HCT116 (cell line): ENCODE measurements at regions not wholly inside any gene's neighbourhood (a gene's known extent, or its start where the extent isn't known, plus 50 kb on each side); places are given as distances from the start of the nearest gene placed in this dataset.

Source experiments
- ATAC-seq: fragments of 200-7000 bp; cut with Tn5 transposase; 2 replicates; pipeline ENCODE4 v1.9.1; 2020; ENCODE audit warnings: mild to moderate bottlenecking, moderate library complexity
- BruUV-seq: library from RNA; stranded (reverse); fragments of 400-500 nt; replicated peaks from 2 replicates; lab custom pipeline; 2021; lab: Mats Ljungman, UMichigan
- CTCF ChIA-PET: fragments of 300-600 bp; sonication (Branson Sonifier 250); formaldehyde crosslinking; loops from one replicate; lab custom pipeline; 2021; ENCODE audit warnings: antibody characterized with exemption; lab: Charles Lee
- POLR2A ChIA-PET: fragments of 300-600, 350-600 bp; sonication (Branson Sonifier 250); formaldehyde crosslinking; loops from one replicate; lab custom pipeline; 2021; ENCODE audit warnings: antibody characterized with exemption; lab: Charles Lee
- RAD21 ChIA-PET, 2 experiments: fragments of 300-600 bp; sonication (Branson Sonifier 250); formaldehyde crosslinking; loops; one replicate each; lab custom pipeline; 2023; ENCODE audit warnings: low total read pairs in 2 of 2; ENCODE audit not compliant: uncharacterized antibody in 2 of 2, unreplicated experiment in 2 of 2, low non-redundant PET in 1 of 2; lab: Charles Lee
- DNase-seq: peaks from one replicate; pipeline ENCODE4 v3.0.0-alpha.2; 2010; ENCODE audit warnings: low read depth, low spot score
- H2AFZ ChIP-seq: fragments of 200-600 bp; shearing (Covaris generic), sonication (generic); 2 replicates; pipeline ENCODE4 v1.6.1; 2017; ENCODE audit warnings: low read depth, mixed run types, mixed read lengths, antibody characterized with exemption, low read length; ENCODE audit not compliant: poor library complexity, severe bottlenecking
- H3K27ac ChIP-seq: 2 replicates; pipeline ENCODE4 v1.5.1; 2012; ENCODE audit warnings: low read depth, low read length
- H3K27me3 ChIP-seq: fragments of 200-600 bp; sonication (generic); 2 replicates; pipeline ENCODE4 v1.6.1; 2016; ENCODE audit warnings: mixed run types, low read length, mixed read lengths; ENCODE audit not compliant: insufficient read depth
- H3K36me3 ChIP-seq, 2 experiments: fragments of 200-500 bp in 1 of 2; fragments of 200-600 bp in 1 of 2; sonication (Bioruptor generic) in 1 of 2; sonication (generic) in 1 of 2; 2 replicates each; pipeline versions ENCODE4 v1.5.1 to v1.6.1; 2014 to 2016; ENCODE audit warnings: low read length in 2 of 2, inconsistent platforms in 1 of 2, mixed read lengths in 1 of 2, mixed run types in 1 of 2; ENCODE audit not compliant: insufficient read depth in 2 of 2, control insufficient read depth in 1 of 2
- H3K4me1 ChIP-seq, 2 experiments: fragments of 200-600 bp in 1 of 2; sonication (generic) in 1 of 2; 2 replicates each; pipeline versions ENCODE4 v1.5.1 to v1.6.1; 2012 to 2017; ENCODE audit warnings: low read length in 2 of 2, inconsistent platforms in 1 of 2, mild to moderate bottlenecking in 1 of 2, mixed read lengths in 1 of 2, mixed run types in 1 of 2, moderate library complexity in 1 of 2; ENCODE audit not compliant: insufficient read depth in 2 of 2, control insufficient read depth in 1 of 2
- H3K4me2 ChIP-seq: fragments of 200-600 bp; sonication (generic); 2 replicates; pipeline ENCODE4 v1.6.1; 2017; ENCODE audit warnings: mixed run types, low read length, mixed read lengths
- H3K4me3 ChIP-seq, 2 experiments: fragments of 200-600 bp in 1 of 2; sonication (generic) in 1 of 2; replicated peaks in 1 of 2; 2 replicates each; pipeline ENCODE4 v1.5.1; 2011 to 2016; ENCODE audit warnings: low read length in 2 of 2, control low read depth in 1 of 2, low read depth in 1 of 2, mild to moderate bottlenecking in 1 of 2, mixed read lengths in 1 of 2, mixed run types in 1 of 2
- H3K79me2 ChIP-seq: fragments of 200-600 bp; sonication (generic); 2 replicates; pipeline ENCODE4 v1.6.1; 2017; ENCODE audit warnings: mild to moderate bottlenecking, mixed run types, low read length, moderate library complexity, mixed read lengths; ENCODE audit not compliant: insufficient read depth
- H3K9ac ChIP-seq: fragments of 200-600 bp; sonication (generic); 2 replicates; pipeline ENCODE4 v1.6.1; 2016; ENCODE audit warnings: low read length, mixed read lengths
- H3K9me2 ChIP-seq: fragments of 200-600 bp; sonication (generic), shearing (Covaris generic); 2 replicates; pipeline ENCODE4 v1.6.1; 2017; ENCODE audit warnings: mixed run types, mild to moderate bottlenecking, moderate library complexity; ENCODE audit not compliant: insufficient read depth
- H3K9me3 ChIP-seq, 2 experiments: fragments of 200-500 bp in 1 of 2; fragments of 200-600 bp in 1 of 2; sonication (Bioruptor generic) in 1 of 2; sonication (generic) in 1 of 2; 2 replicates each; pipeline ENCODE4 v1.6.1; 2014 to 2017; ENCODE audit warnings: low read length in 2 of 2, mixed read lengths in 2 of 2, inconsistent platforms in 1 of 2, low read depth in 1 of 2, mild to moderate bottlenecking in 1 of 2, mixed run types in 1 of 2, moderate library complexity in 1 of 2; ENCODE audit not compliant: control insufficient read depth in 1 of 2, insufficient read depth in 1 of 2
- H4K20me1 ChIP-seq: fragments of 200-600 bp; sonication (generic), shearing (Covaris generic); 2 replicates; pipeline ENCODE4 v1.6.1; 2017; ENCODE audit warnings: mixed run types, mild to moderate bottlenecking, moderate library complexity; ENCODE audit not compliant: insufficient read depth
- CEBPB ChIP-seq: IDR thresholded peaks from 2 replicates; pipeline ENCODE4 v1.6.1; 2012; ENCODE audit warnings: low read depth
- EGR1 ChIP-seq: IDR thresholded peaks from 2 replicates; pipeline ENCODE4 v1.6.1; 2012; ENCODE audit warnings: low read depth
- ELF1 ChIP-seq: IDR thresholded peaks from 2 replicates; pipeline ENCODE4 v1.6.1; 2012; ENCODE audit warnings: low read depth, borderline replicate concordance
- EZH2phosphoT487 ChIP-seq: fragments of 200-600 bp; IDR thresholded peaks from 2 replicates; pipeline ENCODE4 v1.6.1; 2018; ENCODE audit warnings: antibody characterized with exemption, borderline replicate concordance
- FOSL1 ChIP-seq: IDR thresholded peaks from 2 replicates; pipeline ENCODE4 v1.6.1; 2012; ENCODE audit warnings: low read depth
- JUND ChIP-seq: IDR thresholded peaks from 2 replicates; pipeline ENCODE4 v1.6.1; 2012
- POLR2A ChIP-seq: IDR thresholded peaks from 2 replicates; pipeline ENCODE4 v1.7.0; 2011; ENCODE audit warnings: borderline replicate concordance; ENCODE audit not compliant: insufficient read depth, insufficient read length; ENCODE audit errors: extremely low read depth
- POLR2AphosphoS5 ChIP-seq: IDR thresholded peaks from 2 replicates; pipeline ENCODE4 v1.6.1; 2011; ENCODE audit warnings: mild to moderate bottlenecking, low read depth, low read length, moderate library complexity
- SIN3A ChIP-seq: IDR thresholded peaks from 2 replicates; pipeline ENCODE4 v1.6.1; 2012; ENCODE audit warnings: low read depth
- SP1 ChIP-seq: IDR thresholded peaks from 2 replicates; pipeline ENCODE4 v1.6.1; 2012; ENCODE audit warnings: low read depth
- SRF ChIP-seq: IDR thresholded peaks from 2 replicates; pipeline ENCODE4 v1.6.1; 2012; ENCODE audit warnings: low read depth
- TCF7L2 ChIP-seq: IDR thresholded peaks from 2 replicates; pipeline ENCODE4 v1.7.0; 2011; ENCODE audit warnings: borderline replicate concordance, inconsistent platforms; ENCODE audit not compliant: insufficient read depth, insufficient read length; ENCODE audit errors: extremely low read depth
- ZFX ChIP-seq: fragments of 450-650 bp; IDR thresholded peaks from 2 replicates; pipeline ENCODE4 v1.6.1; 2017
- ZNF274 ChIP-seq: fragments of 200-500 bp; sonication (Bioruptor generic); IDR thresholded peaks from 2 replicates; pipeline ENCODE4 v1.6.1; 2014; ENCODE audit warnings: mild to moderate bottlenecking, low read depth, low read length, inconsistent platforms
- intact Hi-C: fragments of 100-400 bp; cut with micrococcal nuclease; formaldehyde crosslinking; loops from 2 replicates; pipeline ENCODE4 v1.10.0; 2022
- TF ChIP-seq, protein P1 (sequence below), 3 experiments: fragments of 200-600 bp in 1 of 3; sonication (generic) in 1 of 3; IDR thresholded peaks in 2 of 3; conservative IDR thresholded peaks in 1 of 3; 2 replicates each; pipeline ENCODE4 v1.5.1; 2012 to 2017; ENCODE audit warnings: low read depth in 2 of 3, low read length in 2 of 3, antibody characterized with exemption in 1 of 3, borderline replicate concordance in 1 of 3, control low read depth in 1 of 3, mild to moderate bottlenecking in 1 of 3, mixed read lengths in 1 of 3, mixed run types in 1 of 3, moderate library complexity in 1 of 3; ENCODE audit not compliant: insufficient read depth in 1 of 3
- TF ChIP-seq, protein P2 (sequence below): IDR thresholded peaks from 2 replicates; pipeline ENCODE4 v1.6.1; 2011; ENCODE audit warnings: mild to moderate bottlenecking, low read length, moderate library complexity; ENCODE audit not compliant: insufficient replicate concordance; ENCODE audit errors: extremely low read depth
- TF ChIP-seq, protein P3 (sequence below): IDR thresholded peaks from 2 replicates; pipeline ENCODE4 v1.6.1; 2012
- TF ChIP-seq, protein P4 (sequence below): IDR thresholded peaks from 2 replicates; pipeline ENCODE4 v1.6.1; 2012

DNA sequence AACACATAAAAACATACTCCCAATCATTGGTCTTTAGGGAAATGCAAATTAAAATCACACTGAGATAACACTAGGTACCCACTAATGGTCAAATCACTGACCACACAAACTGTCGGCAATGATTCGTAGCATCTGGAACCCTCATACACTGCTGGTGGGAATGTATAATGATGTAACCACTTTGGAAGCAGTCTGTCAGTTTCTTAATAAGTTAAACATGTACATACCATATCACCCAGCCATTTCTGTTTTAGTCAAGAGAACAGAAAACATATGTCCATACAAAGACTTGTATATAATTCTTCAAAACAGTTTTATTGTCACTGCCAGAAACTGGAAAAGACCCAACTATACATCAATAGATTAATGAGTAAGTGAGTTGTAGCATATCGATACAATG lies 63.3 kb upstream of the LRRC3B start (continued):
- TF ChIP-seq, protein P1, sequence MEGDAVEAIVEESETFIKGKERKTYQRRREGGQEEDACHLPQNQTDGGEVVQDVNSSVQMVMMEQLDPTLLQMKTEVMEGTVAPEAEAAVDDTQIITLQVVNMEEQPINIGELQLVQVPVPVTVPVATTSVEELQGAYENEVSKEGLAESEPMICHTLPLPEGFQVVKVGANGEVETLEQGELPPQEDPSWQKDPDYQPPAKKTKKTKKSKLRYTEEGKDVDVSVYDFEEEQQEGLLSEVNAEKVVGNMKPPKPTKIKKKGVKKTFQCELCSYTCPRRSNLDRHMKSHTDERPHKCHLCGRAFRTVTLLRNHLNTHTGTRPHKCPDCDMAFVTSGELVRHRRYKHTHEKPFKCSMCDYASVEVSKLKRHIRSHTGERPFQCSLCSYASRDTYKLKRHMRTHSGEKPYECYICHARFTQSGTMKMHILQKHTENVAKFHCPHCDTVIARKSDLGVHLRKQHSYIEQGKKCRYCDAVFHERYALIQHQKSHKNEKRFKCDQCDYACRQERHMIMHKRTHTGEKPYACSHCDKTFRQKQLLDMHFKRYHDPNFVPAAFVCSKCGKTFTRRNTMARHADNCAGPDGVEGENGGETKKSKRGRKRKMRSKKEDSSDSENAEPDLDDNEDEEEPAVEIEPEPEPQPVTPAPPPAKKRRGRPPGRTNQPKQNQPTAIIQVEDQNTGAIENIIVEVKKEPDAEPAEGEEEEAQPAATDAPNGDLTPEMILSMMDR (IDR thresholded peaks at IDR 0.05 in 2 of 3, conservative IDR thresholded peaks at IDR 0.05 in 1 of 3; ENCODE audit: borderline replicate concordance in 1 of 3, insufficient read depth in 1 of 3, low read depth in 2 of 3, low read length in 2 of 3), result no peak
- no peak for TF ChIP-seq POLR2A
- no peak for TF ChIP-seq ZFX
- TF ChIP-seq, protein P2, sequence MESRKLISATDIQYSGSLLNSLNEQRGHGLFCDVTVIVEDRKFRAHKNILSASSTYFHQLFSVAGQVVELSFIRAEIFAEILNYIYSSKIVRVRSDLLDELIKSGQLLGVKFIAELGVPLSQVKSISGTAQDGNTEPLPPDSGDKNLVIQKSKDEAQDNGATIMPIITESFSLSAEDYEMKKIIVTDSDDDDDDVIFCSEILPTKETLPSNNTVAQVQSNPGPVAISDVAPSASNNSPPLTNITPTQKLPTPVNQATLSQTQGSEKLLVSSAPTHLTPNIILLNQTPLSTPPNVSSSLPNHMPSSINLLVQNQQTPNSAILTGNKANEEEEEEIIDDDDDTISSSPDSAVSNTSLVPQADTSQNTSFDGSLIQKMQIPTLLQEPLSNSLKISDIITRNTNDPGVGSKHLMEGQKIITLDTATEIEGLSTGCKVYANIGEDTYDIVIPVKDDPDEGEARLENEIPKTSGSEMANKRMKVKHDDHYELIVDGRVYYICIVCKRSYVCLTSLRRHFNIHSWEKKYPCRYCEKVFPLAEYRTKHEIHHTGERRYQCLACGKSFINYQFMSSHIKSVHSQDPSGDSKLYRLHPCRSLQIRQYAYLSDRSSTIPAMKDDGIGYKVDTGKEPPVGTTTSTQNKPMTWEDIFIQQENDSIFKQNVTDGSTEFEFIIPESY, result no peak
- TF ChIP-seq CEBPB, result no peak
- no peak for TF ChIP-seq FOSL1
- TF ChIP-seq EGR1, result no peak
- no peak for TF ChIP-seq JUND
- TF ChIP-seq SIN3A, result no peak
- TF ChIP-seq SP1, result no peak
- TF ChIP-seq, protein P3, sequence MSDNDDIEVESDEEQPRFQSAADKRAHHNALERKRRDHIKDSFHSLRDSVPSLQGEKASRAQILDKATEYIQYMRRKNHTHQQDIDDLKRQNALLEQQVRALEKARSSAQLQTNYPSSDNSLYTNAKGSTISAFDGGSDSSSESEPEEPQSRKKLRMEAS, result no peak
- TF ChIP-seq ZNF274, result no peak

DNA sequence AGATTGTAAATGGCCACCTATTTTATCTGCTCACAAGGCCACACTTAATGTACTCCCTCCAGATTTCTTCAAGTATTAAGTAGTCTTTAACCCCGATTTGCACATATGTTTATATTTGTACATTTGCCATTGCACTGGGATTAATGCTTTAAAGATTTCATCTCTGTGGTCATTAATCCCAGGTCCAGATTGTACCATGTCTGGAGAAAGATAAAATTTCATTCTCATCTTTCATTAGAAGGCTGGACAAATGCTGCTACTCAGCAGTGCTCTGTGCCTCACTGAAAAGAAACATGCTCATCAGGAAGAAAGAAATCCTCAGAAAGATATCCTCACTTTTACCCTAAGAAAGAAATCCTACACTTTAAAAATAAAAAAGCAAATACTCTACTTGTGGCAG lies 62.5 kb upstream of the LRRC3B start:
- no peak for DNase-seq
- Histone ChIP-seq H3K4me2 (no peak overlapping the region), H3K36me3 (no peaks in the 10 kb centered on the region), H2AFZ (no peak overlapping the region), H3K27me3 (no peaks in the 10 kb centered on the region), H3K4me3 (no peak overlapping the region), H4K20me1 (no peaks in the 10 kb centered on the region), H3K27ac (no peak overlapping the region), H3K4me1 (no peaks in the 10 kb centered on the region), H3K9me2 (no peaks in the 10 kb centered on the region), H3K9ac (no peak overlapping the region), H3K79me2 (no peaks in the 10 kb centered on the region), H3K9me3 (no peaks in the 10 kb centered on the region)
- ChIA-PET POLR2A (no interaction called here), CTCF (no interaction called here), RAD21 (no interaction called here)
- intact Hi-C loops, result no loop called here
- no peak for ATAC-seq
- no TSS peak for BruUV-seq
- TF ChIP-seq POLR2A, result no peak
- no peak for TF ChIP-seq POLR2AphosphoS5
- TF ChIP-seq EGR1, result no peak
- no peak for TF ChIP-seq SP1
- TF ChIP-seq, protein P2, result no peak
- no peak for TF ChIP-seq EZH2phosphoT487
- no peak for TF ChIP-seq FOSL1
- TF ChIP-seq, protein P3, result no peak
- no peak for TF ChIP-seq CEBPB
- no peak for TF ChIP-seq SRF
- TF ChIP-seq, protein P4, sequence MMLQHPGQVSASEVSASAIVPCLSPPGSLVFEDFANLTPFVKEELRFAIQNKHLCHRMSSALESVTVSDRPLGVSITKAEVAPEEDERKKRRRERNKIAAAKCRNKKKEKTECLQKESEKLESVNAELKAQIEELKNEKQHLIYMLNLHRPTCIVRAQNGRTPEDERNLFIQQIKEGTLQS, result no peak
- TF ChIP-seq JUND, result no peak
- TF ChIP-seq TCF7L2, result no peak
- TF ChIP-seq ZNF274, result no peak
- no peak for TF ChIP-seq ELF1
